SK-N-MC (cell line): ENCODE measurements at regions not wholly inside any gene's neighbourhood (a gene's known extent, or its start where the extent isn't known, plus 50 kb on each side); places are given as distances from the start of the nearest gene placed in this dataset.
"Not testable (repeated sequence)": the region's sequence is repeated elsewhere in the genome, so short reads cannot be mapped to it uniquely, and the experiment has no call there.

Source experiments
- DNase-seq: peaks from one replicate; pipeline ENCODE4 v3.0.0-alpha.2; 2011; ENCODE audit warnings: low read depth, low spot score
- H3K27ac ChIP-seq: fragments of 200-600 bp; sonication (generic); 2 replicates; pipeline ENCODE4 v1.5.1; 2016; ENCODE audit warnings: mixed run types
- H3K36me3 ChIP-seq: fragments of 200-600 bp; sonication (generic); 2 replicates; pipeline ENCODE4 v1.6.1; 2017; ENCODE audit warnings: antibody characterized with exemption, low read length, mixed read lengths; ENCODE audit not compliant: insufficient read depth
- H3K4me3 ChIP-seq: fragments of 200-600 bp; sonication (generic); 2 replicates; pipeline ENCODE4 v1.5.1; 2016
- H3K9ac ChIP-seq: fragments of 200-600 bp; sonication (generic); 2 replicates; pipeline ENCODE4 v1.8.0; 2017; ENCODE audit warnings: mixed run types, mixed read lengths; ENCODE audit not compliant: insufficient read length
- H3K9me3 ChIP-seq: fragments of 200-600 bp; sonication (generic); 2 replicates; pipeline ENCODE4 v1.6.1; 2017; ENCODE audit warnings: low read depth, mild to moderate bottlenecking, antibody characterized with exemption, low read length, moderate library complexity, mixed read lengths
- EZH2 ChIP-seq: fragments of 200-600 bp; sonication (generic); IDR thresholded peaks from one replicate; pipeline ENCODE4 v1.6.1; 2017; ENCODE audit warnings: antibody characterized with exemption
- FOXP2 ChIP-seq: optimal IDR thresholded peaks from 2 replicates; pipeline ENCODE3; 2011; ENCODE audit warnings: mild to moderate bottlenecking, moderate library complexity; ENCODE audit not compliant: insufficient read depth; ENCODE audit errors: extremely low read length, control extremely low read depth
- POLR2AphosphoS5 ChIP-seq: IDR thresholded peaks from 2 replicates; pipeline ENCODE4 v1.6.1; 2012; ENCODE audit warnings: mild to moderate bottlenecking, low read depth, low read length, borderline replicate concordance

DNA sequence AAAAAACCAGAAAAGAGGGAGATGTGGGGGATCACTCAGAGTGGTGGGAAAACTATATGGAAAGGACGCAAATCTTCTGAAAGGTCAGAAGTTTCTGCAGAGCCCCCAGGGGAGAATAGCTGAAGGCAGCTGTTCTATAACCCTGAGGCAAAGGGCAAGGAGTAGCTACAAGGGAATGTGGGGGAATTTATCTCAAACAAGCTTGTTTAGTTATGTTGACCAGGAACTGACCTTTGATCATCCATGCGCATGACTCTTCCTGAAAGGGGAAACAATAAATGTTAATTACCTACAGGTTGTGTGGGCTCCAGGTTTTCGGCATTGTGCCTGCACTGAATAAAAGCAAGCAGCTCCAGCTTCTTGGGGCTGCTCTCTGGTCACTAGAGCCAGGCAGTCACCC lies 968.5 kb downstream of the AACS start:
- Histone ChIP-seq H3K4me3 (no peak overlapping the region), H3K9me3 (no peaks in the 10 kb centered on the region), H3K36me3 (no peaks in the 10 kb centered on the region), H3K9ac (no peak overlapping the region), H3K27ac (no peak overlapping the region)
- DNase-seq = no peak
- TF ChIP-seq EZH2 (no peak), FOXP2 (no peak), POLR2AphosphoS5 (no peak)

DNA sequence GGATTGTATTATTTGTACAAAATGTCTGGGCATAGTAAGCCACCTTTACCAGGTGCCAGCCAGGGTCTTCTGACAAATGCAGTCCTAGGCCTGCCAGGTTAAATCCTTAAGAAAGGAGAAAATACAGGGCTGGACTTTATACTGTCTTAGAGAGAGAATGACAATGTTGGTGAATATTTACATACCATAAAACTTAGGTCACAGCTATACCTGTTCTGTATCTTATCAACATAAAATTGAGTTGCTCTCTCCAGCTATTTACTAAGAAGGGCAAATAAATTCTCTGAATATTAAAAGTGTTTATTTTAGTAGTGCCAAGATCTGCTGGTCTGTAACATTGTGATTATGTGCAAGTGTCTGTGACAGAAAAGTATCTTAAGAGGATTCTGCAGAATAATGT lies 971.1 kb downstream of the AACS start:
- Histone ChIP-seq H3K36me3 (no peaks in the 10 kb centered on the region), H3K27ac (no peak overlapping the region), H3K9me3 (no peaks in the 10 kb centered on the region), H3K9ac (no peak overlapping the region), H3K4me3 (no peak overlapping the region)
- TF ChIP-seq FOXP2 = no peak
- no peak for TF ChIP-seq EZH2
- no peak for TF ChIP-seq POLR2AphosphoS5
- no peak for DNase-seq

GRCh38 chr12:126038434-126038833 lies 973.2 kb downstream of the AACS start:
- H3K36me3 ChIP-seq = no peaks in the 10 kb centered on the region
- H3K27ac ChIP-seq = no peak overlapping the region
- no peak overlapping the region for H3K4me3 ChIP-seq
- H3K9me3 ChIP-seq = no peaks in the 10 kb centered on the region
- no peak for DNase-seq
- H3K9ac ChIP-seq = no peak overlapping the region
- TF ChIP-seq EZH2 (no peak), FOXP2 (no peak), POLR2AphosphoS5 (no peak)

DNA sequence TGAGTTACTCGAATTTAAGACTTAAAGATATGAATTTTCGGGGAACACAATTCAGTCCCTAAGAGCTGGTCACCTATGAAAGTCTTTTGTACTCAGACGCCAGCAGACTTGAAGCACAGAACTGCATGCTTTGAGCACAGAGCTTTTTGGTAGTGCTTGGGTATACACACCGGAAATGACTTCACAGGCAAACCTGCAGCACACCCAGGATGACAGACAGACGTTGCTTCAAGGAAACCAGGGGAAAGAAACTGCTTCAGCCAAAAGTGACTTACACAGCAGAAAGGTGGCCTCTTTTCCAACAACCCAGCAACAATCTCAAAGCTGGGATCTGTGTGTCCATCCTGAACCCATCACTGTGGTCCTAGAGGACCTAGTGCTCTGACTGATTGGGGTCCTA lies 975.1 kb downstream of the AACS start:
- no peak overlapping the region for H3K9ac ChIP-seq
- DNase-seq = no peak
- no peaks in the 10 kb centered on the region for H3K36me3 ChIP-seq
- no peak overlapping the region for H3K4me3 ChIP-seq
- TF ChIP-seq POLR2AphosphoS5 (no peak), EZH2 (no peak), FOXP2 (no peak)
- H3K9me3 ChIP-seq = no peaks in the 10 kb centered on the region
- no peak overlapping the region for H3K27ac ChIP-seq

DNA sequence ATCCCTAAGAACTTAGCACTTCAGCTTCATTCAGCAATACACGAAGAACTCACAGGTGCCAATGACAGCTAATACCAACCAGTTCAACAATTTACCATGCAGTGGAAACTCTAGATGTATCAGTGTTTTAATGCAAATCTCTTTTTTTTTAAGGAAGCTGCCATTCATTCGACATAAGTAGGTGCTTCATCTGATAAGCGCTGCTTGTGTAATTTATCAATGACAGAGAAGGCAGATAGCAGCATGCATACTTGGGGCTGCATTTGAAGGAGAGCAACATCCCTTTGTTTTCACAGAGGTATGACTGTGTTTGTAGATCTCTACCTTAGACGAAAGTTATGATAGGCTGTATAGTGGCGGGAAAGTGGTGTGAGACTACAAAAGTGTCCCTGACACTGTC lies 977.1 kb downstream of the AACS start:
- no peak for TF ChIP-seq POLR2AphosphoS5
- no peak for TF ChIP-seq EZH2
- TF ChIP-seq FOXP2 = no peak
- Histone ChIP-seq H3K4me3 (no peak overlapping the region), H3K9ac (no peak overlapping the region), H3K36me3 (no peaks in the 10 kb centered on the region), H3K9me3 (no peaks in the 10 kb centered on the region), H3K27ac (no peak overlapping the region)
- DNase-seq = no peak

DNA sequence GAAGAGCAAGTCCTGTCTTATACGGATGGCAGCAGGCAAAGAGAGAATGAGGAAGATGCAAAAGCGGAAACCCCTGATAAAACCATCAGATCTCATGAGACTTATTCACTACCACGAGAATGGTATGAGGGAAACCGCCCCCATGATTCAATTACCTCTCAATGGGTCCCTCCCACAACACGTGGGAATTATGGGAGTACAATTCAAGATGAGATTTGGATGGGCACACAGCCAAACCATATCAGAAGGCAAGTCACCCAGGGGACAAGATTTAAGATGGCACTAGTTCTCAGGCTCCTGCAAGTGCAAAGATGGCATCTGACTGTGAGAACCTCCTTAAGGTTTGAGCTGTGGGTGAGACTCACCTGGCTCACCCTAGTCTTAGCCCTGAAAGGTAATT lies 984.3 kb downstream of the AACS start:
- not testable (repeated sequence) for H3K4me3 ChIP-seq, H3K27ac ChIP-seq, H3K9me3 ChIP-seq, DNase-seq, H3K9ac ChIP-seq, H3K36me3 ChIP-seq

DNA sequence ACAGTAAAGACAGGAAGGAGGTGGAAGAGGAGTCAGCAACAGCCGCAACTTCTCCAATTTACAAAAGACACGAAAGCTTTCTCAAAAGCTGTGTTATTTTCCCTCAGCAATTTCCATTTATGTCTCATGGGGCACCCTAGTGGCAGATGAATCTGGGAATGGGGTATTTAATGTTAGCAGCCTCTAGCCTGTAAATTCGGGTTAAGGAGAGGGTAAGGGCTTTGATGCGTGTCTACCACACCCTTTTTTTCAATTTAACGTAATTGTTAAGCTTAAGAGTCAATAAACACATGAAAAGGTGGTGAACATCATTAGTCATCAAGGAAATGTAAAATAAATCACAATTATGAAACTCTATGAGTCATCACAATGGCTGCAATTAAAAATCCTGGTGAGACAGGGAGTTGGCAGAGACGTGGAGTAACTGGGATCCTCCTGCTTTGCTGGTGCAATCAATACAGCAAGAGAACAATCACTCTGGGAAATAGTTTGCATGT lies 986.4 kb downstream of the AACS start:
- Histone ChIP-seq H3K9me3 (no peaks in the 10 kb centered on the region), H3K4me3 (peak overlapping the region; percentile 36), H3K36me3 (no peaks in the 10 kb centered on the region), H3K9ac (no peak overlapping the region), H3K27ac (peak overlapping the region; percentile 88)
- peak; percentile 27; the same call in 1 of the 2 replicates for TF ChIP-seq POLR2AphosphoS5
- no peak for TF ChIP-seq EZH2
- no peak for TF ChIP-seq FOXP2
- DNase-seq = peak; percentile 77

- Histone ChIP-seq H3K4me3 (no peak overlapping the region), H3K9me3 (no peaks in the 10 kb centered on the region), H3K27ac (peak overlapping the region; percentile 65; the same call in 1 of the 2 replicates), H3K36me3 (no peaks in the 10 kb centered on the region), H3K9ac (no peak overlapping the region)
- no peak for DNase-seq
- TF ChIP-seq FOXP2 = no peak
- no peak for TF ChIP-seq POLR2AphosphoS5
- no peak for TF ChIP-seq EZH2
Observed at GRCh38 chr12:126055521-126055920, 990.3 kb downstream of the AACS start.

- Histone ChIP-seq H3K4me3 (peak overlapping the region; percentile 68), H3K36me3 (no peaks in the 10 kb centered on the region), H3K9me3 (no peaks in the 10 kb centered on the region), H3K9ac (peak overlapping the region; percentile 43), H3K27ac (peak overlapping the region; percentile 91)
- TF ChIP-seq EZH2 (no peak), POLR2AphosphoS5 (no peak), FOXP2 (no peak)
- DNase-seq = no peak
Observed at GRCh38 chr12:126061777-126062176, 996.5 kb downstream of the AACS start.
